ENCODE measurements at regions not wholly inside any gene's neighbourhood (a gene's known extent, or its start where the extent isn't known, plus 50 kb on each side); places are given as distances from the start of the nearest gene placed in this dataset.

GRCh38 chr3:23115171-23115877 is 87.8 kb upstream of the UBE2E2 start:
- TF ChIP-seq POLR2AphosphoS5 (IDR thresholded peaks at IDR 0.05; ENCODE audit: low read depth, low read length) = no peak
- TF ChIP-seq POLR2A (IDR thresholded peaks at IDR 0.05; ENCODE audit: low read depth, low read length) = no peak
- TF ChIP-seq PAX5 (IDR thresholded peaks at IDR 0.05; ENCODE audit: insufficient read depth, low read length, severe bottlenecking) = no peak

All from GM12891 (cell line).